SK-N-MC (cell line): ENCODE measurements at regions not wholly inside any gene's neighbourhood (a gene's known extent, or its start where the extent isn't known, plus 50 kb on each side); places are given as distances from the start of the nearest gene placed in this dataset.

Source experiments
- DNase-seq: peaks from one replicate; pipeline ENCODE4 v3.0.0-alpha.2; 2011; ENCODE audit warnings: low read depth, low spot score
- H3K27ac ChIP-seq: fragments of 200-600 bp; sonication (generic); 2 replicates; pipeline ENCODE4 v1.5.1; 2016; ENCODE audit warnings: mixed run types
- H3K36me3 ChIP-seq: fragments of 200-600 bp; sonication (generic); 2 replicates; pipeline ENCODE4 v1.6.1; 2017; ENCODE audit warnings: antibody characterized with exemption, low read length, mixed read lengths; ENCODE audit not compliant: insufficient read depth
- H3K4me3 ChIP-seq: fragments of 200-600 bp; sonication (generic); 2 replicates; pipeline ENCODE4 v1.5.1; 2016
- H3K9ac ChIP-seq: fragments of 200-600 bp; sonication (generic); 2 replicates; pipeline ENCODE4 v1.8.0; 2017; ENCODE audit warnings: mixed run types, mixed read lengths; ENCODE audit not compliant: insufficient read length
- H3K9me3 ChIP-seq: fragments of 200-600 bp; sonication (generic); 2 replicates; pipeline ENCODE4 v1.6.1; 2017; ENCODE audit warnings: low read depth, mild to moderate bottlenecking, antibody characterized with exemption, low read length, moderate library complexity, mixed read lengths
- EZH2 ChIP-seq: fragments of 200-600 bp; sonication (generic); IDR thresholded peaks from one replicate; pipeline ENCODE4 v1.6.1; 2017; ENCODE audit warnings: antibody characterized with exemption
- FOXP2 ChIP-seq: optimal IDR thresholded peaks from 2 replicates; pipeline ENCODE3; 2011; ENCODE audit warnings: mild to moderate bottlenecking, moderate library complexity; ENCODE audit not compliant: insufficient read depth; ENCODE audit errors: extremely low read length, control extremely low read depth
- POLR2AphosphoS5 ChIP-seq: IDR thresholded peaks from 2 replicates; pipeline ENCODE4 v1.6.1; 2012; ENCODE audit warnings: mild to moderate bottlenecking, low read depth, low read length, borderline replicate concordance

GRCh38 chr19:31070146-31071065 lies 278.8 kb downstream of the TSHZ3 start:
- no peak for TF ChIP-seq POLR2AphosphoS5
- TF ChIP-seq FOXP2 = no peak
- no peak for TF ChIP-seq EZH2
- no peaks in the 10 kb centered on the region for H3K9me3 ChIP-seq

GRCh38 chr19:31068268-31068667 lies 281.0 kb downstream of the TSHZ3 start:
- H3K9me3 ChIP-seq = no peaks in the 10 kb centered on the region
- no peak overlapping the region for H3K4me3 ChIP-seq
- no peak for TF ChIP-seq POLR2AphosphoS5
- no peak for TF ChIP-seq FOXP2
- TF ChIP-seq EZH2 = no peak
- H3K9ac ChIP-seq = no peak overlapping the region
- no peak for DNase-seq
- no peak overlapping the region for H3K27ac ChIP-seq
- H3K36me3 ChIP-seq = no peaks in the 10 kb centered on the region

More at GRCh38 chr19:31070146-31071065, 278.8 kb downstream of the TSHZ3 start:
- Histone ChIP-seq H3K36me3 (no peaks in the 10 kb centered on the region), H3K4me3 (peak overlapping the region; percentile 43), H3K27ac (peak overlapping the region; percentile 98), H3K9ac (peak overlapping the region; percentile 69)
- no peak for DNase-seq

- H3K4me3 ChIP-seq = peak overlapping the region; percentile 62
- TF ChIP-seq FOXP2 (no peak), POLR2AphosphoS5 (no peak), EZH2 (no peak)
- no peaks in the 10 kb centered on the region for H3K9me3 ChIP-seq
- peak overlapping the region; percentile 41 for H3K9ac ChIP-seq
- DNase-seq = peak; percentile 26
- H3K27ac ChIP-seq = peak overlapping the region; percentile 75; the same call in 1 of the 2 replicates
- no peaks in the 10 kb centered on the region for H3K36me3 ChIP-seq
These were observed 282.9 kb downstream of the TSHZ3 start for GRCh38 chr19:31066385-31066784.

GRCh38 chr19:31064491-31064890 lies 284.7 kb downstream of the TSHZ3 start:
- no peak overlapping the region for H3K9ac ChIP-seq
- TF ChIP-seq EZH2 (no peak), FOXP2 (no peak), POLR2AphosphoS5 (no peak)
- no peaks in the 10 kb centered on the region for H3K9me3 ChIP-seq
- no peak overlapping the region for H3K27ac ChIP-seq
- H3K36me3 ChIP-seq = no peaks in the 10 kb centered on the region
- no peak for DNase-seq
- no peak overlapping the region for H3K4me3 ChIP-seq

- DNase-seq = no peak
- Histone ChIP-seq H3K4me3 (no peak overlapping the region), H3K9me3 (no peaks in the 10 kb centered on the region), H3K27ac (no peak overlapping the region), H3K9ac (no peak overlapping the region), H3K36me3 (no peaks in the 10 kb centered on the region)
- TF ChIP-seq FOXP2 (no peak), POLR2AphosphoS5 (no peak), EZH2 (no peak)
These were observed 290.4 kb downstream of the TSHZ3 start for GRCh38 chr19:31058676-31059340.

GRCh38 chr19:31057476-31057875 lies 291.8 kb downstream of the TSHZ3 start:
- Histone ChIP-seq H3K9me3 (no peaks in the 10 kb centered on the region), H3K9ac (no peak overlapping the region), H3K36me3 (no peaks in the 10 kb centered on the region), H3K4me3 (no peak overlapping the region), H3K27ac (no peak overlapping the region)
- DNase-seq = no peak
- no peak for TF ChIP-seq POLR2AphosphoS5
- no peak for TF ChIP-seq EZH2
- TF ChIP-seq FOXP2 = no peak

- H3K9ac ChIP-seq = no peak overlapping the region
- no peaks in the 10 kb centered on the region for H3K9me3 ChIP-seq
- DNase-seq = no peak
These were observed 293.8 kb downstream of the TSHZ3 start for GRCh38 chr19:31055454-31055853.

GRCh38 chr19:31054430-31054829 lies 294.8 kb downstream of the TSHZ3 start:
- Histone ChIP-seq H3K9me3 (no peaks in the 10 kb centered on the region), H3K9ac (no peak overlapping the region), H3K4me3 (no peak overlapping the region), H3K36me3 (no peaks in the 10 kb centered on the region), H3K27ac (no peak overlapping the region)
- TF ChIP-seq EZH2 (no peak), FOXP2 (no peak), POLR2AphosphoS5 (no peak)
- DNase-seq = no peak

More at GRCh38 chr19:31055454-31055853, 293.8 kb downstream of the TSHZ3 start:
- TF ChIP-seq FOXP2 (no peak), EZH2 (no peak), POLR2AphosphoS5 (no peak)
- H3K36me3 ChIP-seq = no peaks in the 10 kb centered on the region
- no peak overlapping the region for H3K27ac ChIP-seq
- no peak overlapping the region for H3K4me3 ChIP-seq

- no peak overlapping the region for H3K27ac ChIP-seq
- no peak for TF ChIP-seq FOXP2
These were observed 299.8 kb downstream of the TSHZ3 start for GRCh38 chr19:31049431-31049830.

More at GRCh38 chr19:31049431-31049830, 299.8 kb downstream of the TSHZ3 start:
- Histone ChIP-seq H3K9me3 (no peaks in the 10 kb centered on the region), H3K9ac (no peak overlapping the region), H3K36me3 (no peaks in the 10 kb centered on the region), H3K4me3 (no peak overlapping the region)
- no peak for DNase-seq
